Smooth muscle cell (in vitro differentiated cells): ENCODE measurements at regions not wholly inside any gene's neighbourhood (a gene's known extent, or its start where the extent isn't known, plus 50 kb on each side); places are given as distances from the start of the nearest gene placed in this dataset.

ENCODE experiments used
- DNase-seq: peaks from one replicate; lab custom pipeline; 2025; ENCODE audit not compliant: unreplicated experiment; lab: John Stamatoyannopoulos, UW
- H2AFZ ChIP-seq: fragments of 200-600 bp; sonication (generic); 2 replicates; pipeline ENCODE4 v1.6.0; 2016; ENCODE audit warnings: antibody characterized with exemption, low read depth, mild to moderate bottlenecking
- H3F3A ChIP-seq: fragments of 200-600 bp; sonication (generic); 2 replicates; pipeline ENCODE4 v1.6.0; 2017; ENCODE audit warnings: antibody characterized with exemption, low read depth
- H3K27ac ChIP-seq: fragments of 200-600 bp; sonication (generic); 2 replicates; pipeline ENCODE4 v1.5.1; 2016; ENCODE audit warnings: low read depth, mild to moderate bottlenecking
- H3K27me3 ChIP-seq: fragments of 200-600 bp; sonication (generic); 2 replicates; pipeline ENCODE4 v1.6.1; 2016; ENCODE audit warnings: low read depth, mild to moderate bottlenecking
- H3K36me3 ChIP-seq: fragments of 200-600 bp; sonication (generic); 2 replicates; pipeline ENCODE4 v1.5.1; 2016; ENCODE audit warnings: low read depth
- H3K4me1 ChIP-seq: fragments of 200-600 bp; sonication (generic); 2 replicates; pipeline ENCODE4 v1.5.1; 2016; ENCODE audit warnings: low read depth
- H3K4me2 ChIP-seq: fragments of 200-600 bp; sonication (generic); 2 replicates; pipeline ENCODE4 v1.6.0; 2016; ENCODE audit warnings: mild to moderate bottlenecking
- H3K4me3 ChIP-seq: fragments of 200-600 bp; sonication (generic); 2 replicates; pipeline ENCODE4 v1.5.1; 2016; ENCODE audit warnings: mild to moderate bottlenecking
- H3K79me2 ChIP-seq: fragments of 200-600 bp; sonication (generic); 2 replicates; pipeline ENCODE4 v1.6.0; 2016; ENCODE audit warnings: low read depth, mild to moderate bottlenecking
- H3K9ac ChIP-seq: fragments of 200-600 bp; sonication (generic); 2 replicates; pipeline ENCODE4 v1.6.0; 2016; ENCODE audit warnings: low read depth
- H3K9me3 ChIP-seq: fragments of 200-600 bp; sonication (generic); replicated peaks from 2 replicates; pipeline ENCODE4 v1.5.1; 2016; ENCODE audit warnings: low read depth
- H4K20me1 ChIP-seq: fragments of 200-600 bp; sonication (generic); 2 replicates; pipeline ENCODE4 v1.6.0; 2016; ENCODE audit warnings: low read depth
- CTCF ChIP-seq: fragments of 200-600 bp; sonication (generic); IDR thresholded peaks from 2 replicates; pipeline ENCODE4 v1.5.1; 2017; ENCODE audit warnings: borderline replicate concordance, mild to moderate bottlenecking, antibody characterized with exemption; ENCODE audit not compliant: insufficient read depth, poor library complexity, severe bottlenecking
- WGBS: methylation state at CpG from one replicate; pipeline ENCODE4 v1.1.7; 2016; ENCODE audit warnings: low lambda C conversion rate; 5-methylcytosine and 5-hydroxymethylcytosine counted together

GRCh38 chr5:173762045-173762444 lies 126.1 kb upstream of the CPEB4 start:
- Histone ChIP-seq H3K4me3 (no peak overlapping the region), H3K36me3 (no peaks in the 10 kb centered on the region), H3F3A (no peaks in the 10 kb centered on the region), H2AFZ (no peak overlapping the region), H3K79me2 (no peaks in the 10 kb centered on the region), H3K9me3 (no peaks in the 10 kb centered on the region), H3K27ac (no peak overlapping the region), H3K27me3 (no peaks in the 10 kb centered on the region), H3K4me1 (peaks cover 11% of the 10 kb centered on the region), H3K4me2 (no peak overlapping the region), H3K9ac (no peak overlapping the region), H4K20me1 (no peaks in the 10 kb centered on the region)
- DNase-seq, result no peak
- TF ChIP-seq CTCF, result no peak
- 78% methylated on average over 5 of the region's 5 CpGs for WGBS

- TF ChIP-seq CTCF, result no peak
- no peaks in the 10 kb centered on the region for H3K9me3 ChIP-seq
These were observed 125.2 kb upstream of the CPEB4 start for GRCh38 chr5:173762930-173763329.

GRCh38 chr5:173763410-173763809 lies 124.7 kb upstream of the CPEB4 start:
- Histone ChIP-seq H3K79me2 (no peaks in the 10 kb centered on the region), H3F3A (no peaks in the 10 kb centered on the region), H3K27ac (peak overlapping the region; percentile 93), H3K4me3 (no peak overlapping the region), H3K4me1 (peaks cover 11% of the 10 kb centered on the region), H3K4me2 (peak overlapping the region; percentile 56), H3K9ac (peak overlapping the region; percentile 78), H4K20me1 (no peaks in the 10 kb centered on the region), H3K36me3 (no peaks in the 10 kb centered on the region), H3K27me3 (no peaks in the 10 kb centered on the region), H3K9me3 (no peaks in the 10 kb centered on the region), H2AFZ (peak overlapping the region; percentile 29)
- no peak for TF ChIP-seq CTCF
- WGBS, result 49% methylated on average over 8 of the region's 8 CpGs
- DNase-seq, result no peak

More at GRCh38 chr5:173762930-173763329, 125.2 kb upstream of the CPEB4 start:
- H3K27ac ChIP-seq, result no peak overlapping the region
- peak overlapping the region; percentile 29 for H2AFZ ChIP-seq
- H4K20me1 ChIP-seq, result no peaks in the 10 kb centered on the region
- H3K4me3 ChIP-seq, result no peak overlapping the region
- H3K4me1 ChIP-seq, result peaks cover 11% of the 10 kb centered on the region
- 55% methylated on average over 7 of the region's 7 CpGs for WGBS
- no peaks in the 10 kb centered on the region for H3F3A ChIP-seq
- DNase-seq, result no peak
- H3K9ac ChIP-seq, result no peak overlapping the region
- H3K79me2 ChIP-seq, result no peaks in the 10 kb centered on the region
- peak overlapping the region; percentile 56 for H3K4me2 ChIP-seq
- no peaks in the 10 kb centered on the region for H3K36me3 ChIP-seq
- no peaks in the 10 kb centered on the region for H3K27me3 ChIP-seq

GRCh38 chr5:173764332-173765028 lies 123.7 kb upstream of the CPEB4 start:
- no peaks in the 10 kb centered on the region for H4K20me1 ChIP-seq
- TF ChIP-seq CTCF, result no peak
- peak; percentile 29 for DNase-seq
- H3K9ac ChIP-seq, result peak overlapping the region; percentile 78
- H3K79me2 ChIP-seq, result no peaks in the 10 kb centered on the region
- H3K4me1 ChIP-seq, result peaks cover 11% of the 10 kb centered on the region
- WGBS, result 14% methylated on average over 13 of the region's 13 CpGs
- H3K9me3 ChIP-seq, result no peaks in the 10 kb centered on the region
- H3K4me3 ChIP-seq, result no peak overlapping the region
- no peaks in the 10 kb centered on the region for H3K27me3 ChIP-seq
- H2AFZ ChIP-seq, result peak overlapping the region; percentile 43
- H3K36me3 ChIP-seq, result no peaks in the 10 kb centered on the region
- H3K27ac ChIP-seq, result peak overlapping the region; percentile 93
- H3K4me2 ChIP-seq, result peak overlapping the region; percentile 56
- no peaks in the 10 kb centered on the region for H3F3A ChIP-seq
